ENCODE measurements at regions not wholly inside any gene's neighbourhood (a gene's known extent, or its start where the extent isn't known, plus 50 kb on each side); places are given as distances from the start of the nearest gene placed in this dataset.

- TF ChIP-seq REST (IDR thresholded peaks at IDR 0.05; ENCODE audit: low read depth, low read length) (no peak), MTA3 (IDR thresholded peaks at IDR 0.05; ENCODE audit: borderline replicate concordance, low read length) (no peak), GATAD2B (conservative IDR thresholded peaks at IDR 0.05; ENCODE audit: low read depth) (no peak), NR2C1 (IDR thresholded peaks at IDR 0.05) (no peak), MLLT1 (IDR thresholded peaks at IDR 0.05) (no peak), FOXM1 (IDR thresholded peaks at IDR 0.05; ENCODE audit: low read depth, low read length) (no peak), CHD2 (IDR thresholded peaks at IDR 0.05; ENCODE audit: borderline replicate concordance, low read depth, low read length) (no peak), POU2F2 (IDR thresholded peaks at IDR 0.05; ENCODE audit: borderline replicate concordance, low read depth, low read length) (no peak), YBX1 (IDR thresholded peaks at IDR 0.05) (no peak), WRNIP1 (IDR thresholded peaks at IDR 0.05; ENCODE audit: borderline replicate concordance, low read depth, low read length) (no peak)
Observed at GRCh38 chr4:135684001-135684400, 1482.4 kb upstream of the PABPC4L start (continued).
